ENCODE measurements at regions not wholly inside any gene's neighbourhood (a gene's known extent, or its start where the extent isn't known, plus 50 kb on each side); places are given as distances from the start of the nearest gene placed in this dataset.

DNA sequence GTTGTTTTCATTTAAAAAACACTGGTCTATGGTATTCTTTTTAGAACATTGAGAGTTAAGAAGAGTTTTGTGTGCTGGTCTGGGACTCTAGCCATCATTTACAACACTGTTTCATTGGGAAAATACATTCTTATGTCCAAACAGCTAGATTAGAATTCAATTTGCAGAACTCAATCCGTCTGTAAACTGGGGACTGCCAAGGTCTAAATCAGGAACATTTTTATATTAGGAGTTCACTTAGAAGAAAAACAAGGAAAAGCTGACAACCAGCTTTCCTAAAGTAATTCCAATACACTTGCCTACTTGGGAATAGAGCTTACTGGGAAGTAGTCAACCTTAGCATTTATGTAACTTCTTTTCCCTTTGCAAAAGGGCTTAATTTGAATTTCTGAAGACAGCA lies 91.5 kb upstream of the RNF152 start:
- no peak overlapping the region for H3K27ac ChIP-seq (ENCODE audit: low read depth, low read length, poor library complexity, severe bottlenecking)
- no peaks in the 10 kb centered on the region for H3K36me3 ChIP-seq (ENCODE audit: insufficient read depth, low read length)
- no peak overlapping the region for H3K4me2 ChIP-seq (ENCODE audit: low read length)
- H3K9me3 ChIP-seq (ENCODE audit: low read length) = no peaks in the 10 kb centered on the region
- H3K9ac ChIP-seq (ENCODE audit: low read length) = no peak overlapping the region
- H3K27me3 ChIP-seq (ENCODE audit: insufficient read depth, low read length) = no peaks in the 10 kb centered on the region
- H3K9me2 ChIP-seq (ENCODE audit: low read depth, low read length) = no peaks in the 10 kb centered on the region
- H3K4me1 ChIP-seq (ENCODE audit: insufficient read depth, low read length, severe bottlenecking) = no peaks in the 10 kb centered on the region
- TF ChIP-seq, protein P1, sequence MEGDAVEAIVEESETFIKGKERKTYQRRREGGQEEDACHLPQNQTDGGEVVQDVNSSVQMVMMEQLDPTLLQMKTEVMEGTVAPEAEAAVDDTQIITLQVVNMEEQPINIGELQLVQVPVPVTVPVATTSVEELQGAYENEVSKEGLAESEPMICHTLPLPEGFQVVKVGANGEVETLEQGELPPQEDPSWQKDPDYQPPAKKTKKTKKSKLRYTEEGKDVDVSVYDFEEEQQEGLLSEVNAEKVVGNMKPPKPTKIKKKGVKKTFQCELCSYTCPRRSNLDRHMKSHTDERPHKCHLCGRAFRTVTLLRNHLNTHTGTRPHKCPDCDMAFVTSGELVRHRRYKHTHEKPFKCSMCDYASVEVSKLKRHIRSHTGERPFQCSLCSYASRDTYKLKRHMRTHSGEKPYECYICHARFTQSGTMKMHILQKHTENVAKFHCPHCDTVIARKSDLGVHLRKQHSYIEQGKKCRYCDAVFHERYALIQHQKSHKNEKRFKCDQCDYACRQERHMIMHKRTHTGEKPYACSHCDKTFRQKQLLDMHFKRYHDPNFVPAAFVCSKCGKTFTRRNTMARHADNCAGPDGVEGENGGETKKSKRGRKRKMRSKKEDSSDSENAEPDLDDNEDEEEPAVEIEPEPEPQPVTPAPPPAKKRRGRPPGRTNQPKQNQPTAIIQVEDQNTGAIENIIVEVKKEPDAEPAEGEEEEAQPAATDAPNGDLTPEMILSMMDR (IDR thresholded peaks at IDR 0.05; ENCODE audit: low read length) = no peak
- no peak for TF ChIP-seq EZH2 (IDR thresholded peaks at IDR 0.05; ENCODE audit: borderline replicate concordance, low read length)
- no peaks in the 10 kb centered on the region for H3K79me2 ChIP-seq (ENCODE audit: insufficient read depth, low read length)
- no peak overlapping the region for H3K4me3 ChIP-seq (ENCODE audit: low read depth, low read length, poor library complexity, severe bottlenecking)
- H4K20me1 ChIP-seq (ENCODE audit: insufficient read depth, low read length) = no peaks in the 10 kb centered on the region
- no peaks in the 10 kb centered on the region for H3F3A ChIP-seq (ENCODE audit: insufficient read depth, low read length)
- H2AFZ ChIP-seq (ENCODE audit: low read length) = no peak overlapping the region

DNA sequence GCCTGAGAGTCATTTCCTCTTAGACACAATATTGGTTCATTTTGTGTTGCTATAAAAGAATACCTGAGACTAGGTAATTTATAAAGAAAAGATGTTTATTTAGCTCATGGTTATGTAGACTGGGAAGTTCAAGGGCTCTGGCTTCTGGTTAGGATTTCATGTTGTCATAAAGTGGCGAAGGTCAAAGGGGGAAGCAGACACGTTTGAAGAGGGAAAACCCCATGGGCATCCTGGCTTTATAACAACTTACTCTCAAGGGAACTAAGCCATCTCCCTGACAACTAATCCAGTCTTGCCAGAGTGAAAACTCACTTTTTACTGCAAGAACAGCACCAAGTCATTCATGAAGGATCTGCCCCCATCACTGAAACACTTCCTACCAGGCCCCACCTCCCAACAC lies 89.7 kb upstream of the RNF152 start:
- H3K9ac ChIP-seq (ENCODE audit: low read length) = no peak overlapping the region
- no peaks in the 10 kb centered on the region for H3K4me1 ChIP-seq (ENCODE audit: insufficient read depth, low read length, severe bottlenecking)
- no peaks in the 10 kb centered on the region for H3K79me2 ChIP-seq (ENCODE audit: insufficient read depth, low read length)
- H3F3A ChIP-seq (ENCODE audit: insufficient read depth, low read length) = no peaks in the 10 kb centered on the region
- H3K4me3 ChIP-seq (ENCODE audit: low read depth, low read length, poor library complexity, severe bottlenecking) = no peak overlapping the region
- no peak overlapping the region for H3K4me2 ChIP-seq (ENCODE audit: low read length)
- no peaks in the 10 kb centered on the region for H3K9me3 ChIP-seq (ENCODE audit: low read length)
- H3K27ac ChIP-seq (ENCODE audit: low read depth, low read length, poor library complexity, severe bottlenecking) = no peak overlapping the region
- H3K9me2 ChIP-seq (ENCODE audit: low read depth, low read length) = no peaks in the 10 kb centered on the region
- H4K20me1 ChIP-seq (ENCODE audit: insufficient read depth, low read length) = no peaks in the 10 kb centered on the region
- H3K36me3 ChIP-seq (ENCODE audit: insufficient read depth, low read length) = no peaks in the 10 kb centered on the region
- H3K27me3 ChIP-seq (ENCODE audit: insufficient read depth, low read length) = no peaks in the 10 kb centered on the region
- no peak overlapping the region for H2AFZ ChIP-seq (ENCODE audit: low read length)
- no peak for TF ChIP-seq EZH2 (IDR thresholded peaks at IDR 0.05; ENCODE audit: borderline replicate concordance, low read length)
- TF ChIP-seq, protein P1 (IDR thresholded peaks at IDR 0.05; ENCODE audit: low read length) = no peak

DNA sequence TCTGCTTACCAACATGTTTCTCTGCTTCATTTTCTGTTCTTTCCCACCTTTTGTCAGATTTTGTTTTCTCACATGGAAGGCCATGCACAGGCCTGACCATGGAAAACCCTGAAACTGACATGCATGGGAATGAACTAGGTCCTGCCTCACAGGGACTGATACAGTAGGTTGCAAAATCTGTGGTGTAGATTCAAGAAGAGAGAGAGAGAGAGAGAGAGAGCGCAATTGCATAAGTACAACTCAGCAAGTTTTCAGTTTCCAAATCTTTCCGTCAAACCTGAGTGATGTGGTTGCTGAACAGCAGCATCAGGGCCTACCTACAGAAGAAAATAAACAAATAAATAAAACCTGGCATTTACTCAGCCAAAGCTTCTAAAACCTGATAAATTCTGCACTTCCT lies 87.5 kb upstream of the RNF152 start:
- Histone ChIP-seq H3K9me2 (ENCODE audit: low read depth, low read length) (no peaks in the 10 kb centered on the region), H4K20me1 (ENCODE audit: insufficient read depth, low read length) (no peaks in the 10 kb centered on the region), H3F3A (ENCODE audit: insufficient read depth, low read length) (no peaks in the 10 kb centered on the region), H3K36me3 (ENCODE audit: insufficient read depth, low read length) (no peaks in the 10 kb centered on the region), H3K9me3 (ENCODE audit: low read length) (no peaks in the 10 kb centered on the region), H3K4me1 (ENCODE audit: insufficient read depth, low read length, severe bottlenecking) (no peaks in the 10 kb centered on the region), H3K9ac (ENCODE audit: low read length) (no peak overlapping the region), H3K27ac (ENCODE audit: low read depth, low read length, poor library complexity, severe bottlenecking) (no peak overlapping the region), H3K4me3 (ENCODE audit: low read depth, low read length, poor library complexity, severe bottlenecking) (no peak overlapping the region), H2AFZ (ENCODE audit: low read length) (no peak overlapping the region), H3K27me3 (ENCODE audit: insufficient read depth, low read length) (no peaks in the 10 kb centered on the region), H3K79me2 (ENCODE audit: insufficient read depth, low read length) (no peaks in the 10 kb centered on the region), H3K4me2 (ENCODE audit: low read length) (no peak overlapping the region)
- TF ChIP-seq, protein P1 (IDR thresholded peaks at IDR 0.05; ENCODE audit: low read length) = no peak
- TF ChIP-seq EZH2 (IDR thresholded peaks at IDR 0.05; ENCODE audit: borderline replicate concordance, low read length) = no peak

Measured in OCI-LY1 (cell line).